Esophagus muscularis mucosa (tissue), 4 donors: ENCODE measurements at regions not wholly inside any gene's neighbourhood (a gene's known extent, or its start where the extent isn't known, plus 50 kb on each side); places are given as distances from the start of the nearest gene placed in this dataset.

Experiments used
- DNase-seq: peaks from one replicate; pipeline ENCODE4 v3.0.0-alpha.2; 2017; ENCODE audit errors: extremely low spot score
- H3K27ac ChIP-seq, 4 donors: fragments of 200-600 bp; sonication (generic); replicated peaks in 1 of 4; 1 replicate in 3 of 4; 2 replicates in 1 of 4; pipeline ENCODE4 v1.5.1; 2016 to 2019; ENCODE audit warnings: mild to moderate bottlenecking in 1 of 4
- H3K27me3 ChIP-seq, 4 donors: fragments of 200-600 bp; sonication (generic); one replicate each; pipeline versions ENCODE4 v1.5.1 to v1.6.0; 2016 to 2019
- H3K36me3 ChIP-seq, 4 donors: fragments of 200-600 bp; sonication (generic); one replicate each; pipeline ENCODE4 v1.5.1; 2016 to 2019
- H3K4me1 ChIP-seq, 4 donors: fragments of 200-600 bp; sonication (generic); one replicate each; pipeline ENCODE4 v1.5.1; 2016 to 2019
- H3K4me3 ChIP-seq, 4 donors: fragments of 200-600 bp; sonication (generic); 1 replicate in 2 of 4; 2 replicates in 2 of 4; pipeline ENCODE4 v1.5.1; 2016 to 2019; ENCODE audit warnings: mild to moderate bottlenecking in 4 of 4, moderate library complexity in 1 of 4
- H3K9me3 ChIP-seq, 4 donors: fragments of 200-600 bp; sonication (generic); 1 replicate in 3 of 4; 2 replicates in 1 of 4; pipeline ENCODE4 v1.5.1; 2016 to 2019
- CTCF ChIP-seq, 3 experiments: fragments of 200-600 bp in 2 of 3; fragments of 450-650 bp in 1 of 3; sonication (generic) in 2 of 3; IDR thresholded peaks; one replicate each; pipeline ENCODE4 v1.5.1; 2017 to 2019; ENCODE audit warnings: antibody characterized with exemption in 3 of 3, mild to moderate bottlenecking in 2 of 3, moderate library complexity in 1 of 3
- EP300 ChIP-seq: sonication (generic); formaldehyde crosslinking; IDR thresholded peaks from one replicate; pipeline ENCODE4 v1.6.1; 2017; ENCODE audit warnings: antibody characterized with exemption
- POLR2A ChIP-seq: fragments of 450-650 bp; IDR thresholded peaks from one replicate; pipeline ENCODE4 v1.6.1; 2017; ENCODE audit warnings: antibody characterized with exemption, moderate library complexity, mild to moderate bottlenecking, low read depth
- POLR2AphosphoS5 ChIP-seq, 2 donors: sonication (generic); formaldehyde crosslinking; IDR thresholded peaks; one replicate each; pipeline ENCODE4 v1.6.1; 2017; ENCODE audit warnings: antibody characterized with exemption in 2 of 2
- WGBS: methylation state at CpG from one replicate; pipeline ENCODE4 v1.1.5; 2018; 5-methylcytosine and 5-hydroxymethylcytosine counted together
- intact Hi-C: fragments of 100-400 bp; cut with DNase I; formaldehyde crosslinking; loops from one replicate; pipeline ENCODE4 v1.15.1; 2023

- H3K27me3 ChIP-seq = peaks cover 0 to 74% (median 3%) of the 10 kb centered on the region in 4 donors
- no peak overlapping the region for H3K4me3 ChIP-seq
- WGBS = 57% methylated on average over 14 of the region's 14 CpGs
- H3K9me3 ChIP-seq = no peaks in the 10 kb centered on the region
- no peak overlapping the region for H3K27ac ChIP-seq
- peaks cover 0 to 9% (median 8%) of the 10 kb centered on the region in 4 donors for H3K4me1 ChIP-seq
- DNase-seq = no peak
- no peaks in the 10 kb centered on the region for H3K36me3 ChIP-seq
- no peak for TF ChIP-seq CTCF (IDR thresholded peaks at IDR 0.05)
- TF ChIP-seq EP300 = no peak
- no peak for TF ChIP-seq POLR2A
- no peak for TF ChIP-seq POLR2AphosphoS5 (IDR thresholded peaks at IDR 0.05)
- intact Hi-C loops = no loop called here
Observed at GRCh38 chr17:79473111-79473875, 137.6 kb downstream of the RBFOX3 start.

- peaks cover 0 to 75% (median under 1%) of the 10 kb centered on the region in 4 donors for H3K27me3 ChIP-seq
Observed at GRCh38 chr17:79470754-79471153, 140.1 kb downstream of the RBFOX3 start.

GRCh38 chr17:79469646-79470045, 141.2 kb downstream of the RBFOX3 start:
- no peak overlapping the region for H3K27ac ChIP-seq
- no peak for DNase-seq
- H3K36me3 ChIP-seq = no peaks in the 10 kb centered on the region
- no peak overlapping the region for H3K4me3 ChIP-seq
- intact Hi-C loops = no loop called here
- 88% methylated on average over 13 of the region's 13 CpGs for WGBS
- peaks cover 0 to 75% (median 0%) of the 10 kb centered on the region in 4 donors for H3K27me3 ChIP-seq
- no peaks in the 10 kb centered on the region for H3K9me3 ChIP-seq
- TF ChIP-seq POLR2A (no peak), CTCF (IDR thresholded peaks at IDR 0.05) (no peak), POLR2AphosphoS5 (IDR thresholded peaks at IDR 0.05) (no peak), EP300 (no peak)
- H3K4me1 ChIP-seq = no peaks in the 10 kb centered on the region

More at GRCh38 chr17:79470754-79471153, 140.1 kb downstream of the RBFOX3 start:
- H3K4me1 ChIP-seq = no peaks in the 10 kb centered on the region
- H3K27ac ChIP-seq = no peak overlapping the region
- DNase-seq = no peak
- no peak overlapping the region for H3K4me3 ChIP-seq
- WGBS = 65% methylated on average over 4 of the region's 4 CpGs
- no peaks in the 10 kb centered on the region for H3K9me3 ChIP-seq
- TF ChIP-seq POLR2A (no peak), CTCF (IDR thresholded peaks at IDR 0.05) (no peak), EP300 (no peak), POLR2AphosphoS5 (IDR thresholded peaks at IDR 0.05) (no peak)
- H3K36me3 ChIP-seq = no peaks in the 10 kb centered on the region
- intact Hi-C loops = no loop called here

DNA sequence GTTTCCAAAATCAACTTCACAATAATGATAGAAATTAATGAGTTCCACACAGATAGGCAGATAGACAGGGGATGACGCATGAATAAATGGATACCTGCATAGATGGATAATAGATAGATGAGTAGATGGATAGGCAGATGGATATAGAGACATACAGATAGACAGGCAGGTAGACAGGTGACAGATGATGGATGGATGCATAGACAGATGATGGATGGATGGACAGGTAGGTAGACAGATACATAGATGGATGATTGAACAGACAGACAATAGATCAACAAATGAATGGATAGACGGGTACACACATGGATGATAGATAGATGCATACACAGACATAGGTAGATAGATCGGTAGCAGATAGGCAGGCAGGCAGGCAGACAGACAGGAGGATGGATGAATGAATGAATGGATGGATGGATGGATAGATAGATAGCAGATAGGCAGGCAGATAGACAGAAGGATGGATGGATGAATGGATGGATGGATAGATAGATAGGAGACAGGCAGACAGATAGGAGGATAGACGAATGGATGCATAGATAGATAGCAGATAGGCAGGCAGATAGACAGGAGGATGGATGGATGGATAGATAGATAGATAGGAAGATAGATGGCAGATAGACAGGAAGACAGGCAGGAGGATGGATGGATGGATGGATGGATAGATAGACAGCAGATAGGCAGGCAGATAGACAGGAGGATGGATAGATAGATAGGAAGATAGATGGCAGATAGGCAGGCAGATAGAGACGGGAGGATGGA, 142.5 kb downstream of the RBFOX3 start:
- peaks cover 0 to 73% (median 0%) of the 10 kb centered on the region in 4 donors for H3K27me3 ChIP-seq
- intact Hi-C loops = no loop called here

More for the DNA sequence above, 142.5 kb downstream of the RBFOX3 start:
- no peaks in the 10 kb centered on the region for H3K9me3 ChIP-seq
- DNase-seq = no peak
- 87% methylated on average over 5 of the region's 5 CpGs for WGBS
- no peak for TF ChIP-seq EP300
- TF ChIP-seq POLR2A = no peak
- TF ChIP-seq POLR2AphosphoS5 (IDR thresholded peaks at IDR 0.05) = no peak
- TF ChIP-seq CTCF (IDR thresholded peaks at IDR 0.05) = no peak
- no peaks in the 10 kb centered on the region for H3K4me1 ChIP-seq
- no peaks in the 10 kb centered on the region for H3K36me3 ChIP-seq
- H3K27ac ChIP-seq = no peak overlapping the region
- H3K4me3 ChIP-seq = no peak overlapping the region
